PC-3 (cell line): ENCODE measurements at regions not wholly inside any gene's neighbourhood (a gene's known extent, or its start where the extent isn't known, plus 50 kb on each side); places are given as distances from the start of the nearest gene placed in this dataset.
A peak's percentile ranks its signal among the peaks of the same experiment; 100 is the strongest.

Experiments used
- ATAC-seq: fragments of 200-7000 bp; cut with Tn5 transposase; 2 replicates; pipeline ENCODE4 v1.9.1; 2020; ENCODE audit warnings: mild to moderate bottlenecking, moderate library complexity
- BruUV-seq: library from RNA; stranded (reverse); fragments of 400-500 nt; replicated peaks from 2 replicates; lab custom pipeline; 2021; lab: Mats Ljungman, UMichigan
- CTCF ChIA-PET: fragments of 300-600 bp; sonication (Branson Sonifier 250); formaldehyde crosslinking; loops from one replicate; lab custom pipeline; 2022; ENCODE audit warnings: antibody characterized with exemption; lab: Charles Lee
- POLR2A ChIA-PET: fragments of 300-600 bp; sonication (Branson Sonifier 250); formaldehyde crosslinking; loops from one replicate; lab custom pipeline; 2022; ENCODE audit warnings: antibody characterized with exemption; ENCODE audit not compliant: unreplicated experiment; lab: Charles Lee
- DNase-seq: peaks from one replicate; pipeline ENCODE4 v3.0.0-alpha.2; 2015
- H2AFZ ChIP-seq: fragments of 300-600 bp; sonication (generic); 2 replicates; pipeline ENCODE4 v1.6.0; 2016; ENCODE audit warnings: antibody characterized with exemption, low read length
- H3F3A ChIP-seq: fragments of 300-600 bp; sonication (generic); one replicate; pipeline ENCODE4 v1.6.0; 2017; ENCODE audit warnings: antibody characterized with exemption, low read length, control low read depth, mild to moderate bottlenecking; ENCODE audit not compliant: unreplicated experiment
- H3K27ac ChIP-seq: fragments of 300-600 bp; sonication (generic); 2 replicates; pipeline ENCODE4 v1.5.1; 2016; ENCODE audit warnings: mild to moderate bottlenecking, low read length
- H3K27me3 ChIP-seq: fragments of 300-600 bp; sonication (generic); 2 replicates; pipeline ENCODE4 v1.6.1; 2016; ENCODE audit warnings: low read length, mixed read lengths
- H3K36me3 ChIP-seq: fragments of 300-600 bp; sonication (generic); 2 replicates; pipeline ENCODE4 v1.6.1; 2016; ENCODE audit warnings: low read depth, mixed run types, low read length, mixed read lengths
- H3K4me1 ChIP-seq: fragments of 300-600 bp; sonication (generic); 2 replicates; pipeline ENCODE4 v1.5.1; 2016; ENCODE audit warnings: low read length; ENCODE audit not compliant: insufficient read depth
- H3K4me2 ChIP-seq: fragments of 300-600 bp; sonication (generic); 2 replicates; pipeline ENCODE4 v1.6.0; 2016; ENCODE audit warnings: low read length
- H3K4me3 ChIP-seq: fragments of 300-600 bp; sonication (generic); 2 replicates; pipeline ENCODE4 v1.5.1; 2016; ENCODE audit warnings: mild to moderate bottlenecking, low read length, mixed read lengths
- H3K79me2 ChIP-seq: fragments of 300-600 bp; sonication (generic); 2 replicates; pipeline ENCODE4 v1.6.1; 2017; ENCODE audit warnings: low read length, mixed read lengths
- H3K9ac ChIP-seq: fragments of 300-600 bp; sonication (generic); 2 replicates; pipeline ENCODE4 v1.6.0; 2016; ENCODE audit warnings: mild to moderate bottlenecking, low read length
- H3K9me2 ChIP-seq: fragments of 300-600 bp; sonication (generic); replicated peaks from 2 replicates; pipeline ENCODE4 v1.6.1; 2016; ENCODE audit warnings: mixed run types, low read length, mixed read lengths
- H3K9me3 ChIP-seq: fragments of 300-600 bp; sonication (generic); 2 replicates; pipeline ENCODE4 v1.6.1; 2016; ENCODE audit warnings: low read length, mixed read lengths
- H4K20me1 ChIP-seq: fragments of 300-600 bp; sonication (generic); 2 replicates; pipeline ENCODE4 v1.6.1; 2016; ENCODE audit warnings: low read length, mixed read lengths
- CTCF ChIP-seq: fragments of 300-600 bp; sonication (generic); conservative IDR thresholded peaks from 2 replicates; pipeline ENCODE4 v1.5.1; 2017; ENCODE audit warnings: antibody characterized with exemption, low read depth, mild to moderate bottlenecking, low read length
- EZH2 ChIP-seq: fragments of 300-600 bp; sonication (generic); IDR thresholded peaks from one replicate; pipeline ENCODE4 v1.6.1; 2017; ENCODE audit warnings: antibody characterized with exemption, mild to moderate bottlenecking, low read length; ENCODE audit not compliant: unreplicated experiment
- EZH2phosphoT487 ChIP-seq: fragments of 300-600 bp; sonication (generic); IDR thresholded peaks from 2 replicates; pipeline ENCODE4 v1.6.1; 2018; ENCODE audit warnings: mild to moderate bottlenecking, antibody characterized with exemption, low read length, borderline replicate concordance
- intact Hi-C: fragments of 100-400 bp; cut with micrococcal nuclease; formaldehyde crosslinking; loops from 2 replicates; pipeline ENCODE4 v1.9.0; 2023

- Histone ChIP-seq H3K4me1 (no peaks in the 10 kb centered on the region), H3K9me3 (no peaks in the 10 kb centered on the region), H3K9me2 (no peaks in the 10 kb centered on the region), H3K36me3 (no peaks in the 10 kb centered on the region), H3K4me2 (no peak overlapping the region), H3K9ac (no peak overlapping the region), H3K79me2 (no peaks in the 10 kb centered on the region), H3K27me3 (no peaks in the 10 kb centered on the region), H4K20me1 (no peaks in the 10 kb centered on the region), H3K27ac (no peak overlapping the region), H3F3A (no peaks in the 10 kb centered on the region), H3K4me3 (no peak overlapping the region), H2AFZ (no peak overlapping the region)
- intact Hi-C loops: no loop called here
- POLR2A ChIA-PET: no interaction called here
- ATAC-seq (no peak), DNase-seq (no peak)
- no peak for TF ChIP-seq EZH2
- TF ChIP-seq CTCF: no peak
- TF ChIP-seq EZH2phosphoT487: no peak
- BruUV-seq: no TSS peak
- CTCF ChIA-PET: no interaction called here
Observed at GRCh38 chr4:187724456-187724855, 271.1 kb upstream of the ZFP42 start.

GRCh38 chr4:187726485-187726884, 269.1 kb upstream of the ZFP42 start:
- no TSS peak for BruUV-seq
- TF ChIP-seq EZH2: no peak
- TF ChIP-seq CTCF: no peak
- TF ChIP-seq EZH2phosphoT487: no peak
- CTCF ChIA-PET: no interaction called here

GRCh38 chr4:187732524-187732923, 263.0 kb upstream of the ZFP42 start:
- Histone ChIP-seq H3K9me2 (no peaks in the 10 kb centered on the region), H3K4me3 (no peak overlapping the region), H3K9ac (no peak overlapping the region), H3K27ac (no peak overlapping the region), H3K4me2 (no peak overlapping the region), H2AFZ (no peak overlapping the region), H3K4me1 (no peaks in the 10 kb centered on the region), H3K79me2 (no peaks in the 10 kb centered on the region), H4K20me1 (no peaks in the 10 kb centered on the region), H3F3A (no peaks in the 10 kb centered on the region), H3K27me3 (no peaks in the 10 kb centered on the region), H3K36me3 (no peaks in the 10 kb centered on the region), H3K9me3 (no peaks in the 10 kb centered on the region)
- BruUV-seq: no TSS peak
- intact Hi-C loops: no loop called here
- POLR2A ChIA-PET: no interaction called here
- TF ChIP-seq EZH2 (no peak), CTCF (no peak), EZH2phosphoT487 (no peak)
- ATAC-seq: no peak
- CTCF ChIA-PET: no interaction called here
- DNase-seq: peak; percentile 3

More at GRCh38 chr4:187726485-187726884, 269.1 kb upstream of the ZFP42 start:
- no peaks in the 10 kb centered on the region for H3K79me2 ChIP-seq
- POLR2A ChIA-PET: no interaction called here
- H3K9me2 ChIP-seq: no peaks in the 10 kb centered on the region
- no peaks in the 10 kb centered on the region for H3K9me3 ChIP-seq
- no peaks in the 10 kb centered on the region for H3K27me3 ChIP-seq
- H2AFZ ChIP-seq: no peak overlapping the region
- no peak for ATAC-seq
- intact Hi-C loops: no loop called here
- H3K4me3 ChIP-seq: no peak overlapping the region
- H3K4me1 ChIP-seq: no peaks in the 10 kb centered on the region
- no peak overlapping the region for H3K9ac ChIP-seq
- H3K36me3 ChIP-seq: no peaks in the 10 kb centered on the region
- no peak overlapping the region for H3K4me2 ChIP-seq
- H3F3A ChIP-seq: no peaks in the 10 kb centered on the region
- no peak for DNase-seq
- no peak overlapping the region for H3K27ac ChIP-seq
- H4K20me1 ChIP-seq: no peaks in the 10 kb centered on the region
